HepG2 (cell line): ENCODE measurements at regions not wholly inside any gene's neighbourhood (a gene's known extent, or its start where the extent isn't known, plus 50 kb on each side); places are given as distances from the start of the nearest gene placed in this dataset.

ENCODE experiments used
- ATAC-seq: fragments of 200-7000 bp; cut with Tn5 transposase; 3 replicates; pipeline ENCODE4 v1.9.1; 2020; ENCODE audit warnings: mild to moderate bottlenecking, moderate library complexity
- BruUV-seq: library from RNA; stranded (reverse); fragments of 400-500 nt; replicated peaks from 2 replicates; lab custom pipeline; 2021; lab: Mats Ljungman, UMichigan
- CTCF ChIA-PET: fragments of 300-600 bp; formaldehyde crosslinking; extraction: SDS; loops from one replicate; lab custom pipeline; 2021; ENCODE audit warnings: low total read pairs, inconsistent platforms, low intra/inter-chr PET ratio; lab: Yijun Ruan, JAX
- POLR2A ChIA-PET: fragments of 350-600 bp; sonication (Branson Sonifier 250); formaldehyde crosslinking; loops from one replicate; lab custom pipeline; 2020; ENCODE audit warnings: antibody characterized with exemption, inconsistent platforms; lab: Yijun Ruan, JAX
- DNase-seq: peaks from one replicate; pipeline ENCODE4 v3.0.0-alpha.2; 2015; ENCODE audit warnings: low spot score
- FAIRE-seq: peaks from 3 replicates; lab custom pipeline; 2011; peaks lifted over from hg19 to GRCh38; lab: Jason Lieb, UNC
- H2AFZ ChIP-seq: one replicate; pipeline ENCODE4 v1.6.1; 2011; ENCODE audit warnings: low read length, inconsistent platforms
- H3K27ac ChIP-seq: fragments of 300-600 bp; 3 replicates; pipeline ENCODE4 v1.8.0; 2011; ENCODE audit warnings: mixed run types, mild to moderate bottlenecking, mixed read lengths, low read length, inconsistent platforms; ENCODE audit not compliant: insufficient read depth; ENCODE audit errors: extremely low read length
- H3K27me3 ChIP-seq, 2 experiments: fragments of 200-600 bp in 1 of 2; 2 replicates in 1 of 2; 3 replicates in 1 of 2; pipeline versions ENCODE4 v1.6.0 to v1.8.0; 2011; ENCODE audit warnings: low read length in 2 of 2, mild to moderate bottlenecking in 2 of 2, moderate library complexity in 2 of 2, inconsistent platforms in 1 of 2; ENCODE audit not compliant: insufficient read depth in 2 of 2, control insufficient read depth in 1 of 2
- H3K36me3 ChIP-seq, 2 experiments: fragments of 200-600 bp in 1 of 2; replicated peaks in 1 of 2; 2 replicates in 1 of 2; 3 replicates in 1 of 2; pipeline versions ENCODE4 v1.5.1 to v1.8.0; 2011; ENCODE audit warnings: low read length in 2 of 2, inconsistent platforms in 1 of 2; ENCODE audit not compliant: insufficient read depth in 2 of 2, control insufficient read depth in 1 of 2
- H3K4me1 ChIP-seq: 2 replicates; pipeline ENCODE4 v1.5.1; 2012; ENCODE audit warnings: low read length, inconsistent platforms; ENCODE audit not compliant: insufficient read depth
- H3K4me2 ChIP-seq: 2 replicates; pipeline ENCODE4 v1.6.0; 2011; ENCODE audit warnings: low read depth, low read length, inconsistent platforms
- H3K4me3 ChIP-seq, 3 experiments: fragments of 200-600 bp in 1 of 3; sonication (generic), shearing (Covaris generic) in 1 of 3; replicated peaks in 1 of 3; 2 replicates each; pipeline ENCODE4 v1.5.1; 2011 to 2016; ENCODE audit warnings: low read length in 3 of 3, inconsistent platforms in 2 of 3, low read depth in 2 of 3, mild to moderate bottlenecking in 2 of 3, control low read depth in 1 of 3, mixed read lengths in 1 of 3; ENCODE audit not compliant: insufficient read depth in 1 of 3
- H3K79me2 ChIP-seq: one replicate; pipeline ENCODE4 v1.6.1; 2011; ENCODE audit warnings: low read length, inconsistent platforms; ENCODE audit not compliant: insufficient read depth
- H3K9ac ChIP-seq: 2 replicates; pipeline ENCODE4 v1.6.0; 2011; ENCODE audit warnings: mild to moderate bottlenecking, low read depth, low read length, inconsistent platforms; ENCODE audit not compliant: insufficient read depth
- H3K9me3 ChIP-seq: 2 replicates; pipeline ENCODE4 v1.5.1; 2012; ENCODE audit warnings: mild to moderate bottlenecking, low read length
- H4K20me1 ChIP-seq: 2 replicates; pipeline ENCODE4 v1.6.0; 2011; ENCODE audit warnings: inconsistent platforms, mild to moderate bottlenecking, low read length, moderate library complexity; ENCODE audit not compliant: insufficient read depth
- FOXA1 ChIP-seq, 2 experiments: fragments of 450-650 bp in 1 of 2; sonication (generic) in 1 of 2; formaldehyde crosslinking in 1 of 2; IDR thresholded peaks; 2 replicates each; pipeline versions ENCODE4 v1.4.0 to v1.6.1; 2016 to 2020; ENCODE audit warnings: missing genetic modification reagents in 1 of 2
- HDAC1 ChIP-seq: sonication (generic); formaldehyde crosslinking; IDR thresholded peaks from 2 replicates; pipeline ENCODE4 v1.5.1; 2020; ENCODE audit warnings: mild to moderate bottlenecking, missing genetic modification reagents
- KIAA2018 ChIP-seq: sonication (generic); formaldehyde crosslinking; IDR thresholded peaks from 2 replicates; pipeline ENCODE4 v1.5.0; 2020; ENCODE audit warnings: mild to moderate bottlenecking, missing genetic modification reagents, borderline replicate concordance
- RBAK ChIP-seq: sonication (generic); formaldehyde crosslinking; IDR thresholded peaks from 2 replicates; pipeline ENCODE4 v1.5.1; 2020; ENCODE audit warnings: mild to moderate bottlenecking, missing genetic modification reagents
- REPIN1 ChIP-seq: sonication (generic); formaldehyde crosslinking; IDR thresholded peaks from 2 replicates; pipeline ENCODE4 v1.8.0; 2022; ENCODE audit warnings: missing genetic modification reagents, low read depth, mild to moderate bottlenecking, borderline replicate concordance
- RFXANK ChIP-seq: IDR thresholded peaks from 2 replicates; pipeline ENCODE4 v1.6.1; 2016
- SNAPC2 ChIP-seq: sonication (generic); formaldehyde crosslinking; IDR thresholded peaks from 2 replicates; pipeline ENCODE4 v1.8.1; 2022; ENCODE audit warnings: mild to moderate bottlenecking, missing genetic modification reagents
- ZBED4 ChIP-seq: sonication (generic); formaldehyde crosslinking; IDR thresholded peaks from 2 replicates; pipeline ENCODE4 v1.4.0; 2020; ENCODE audit warnings: missing genetic modification reagents, borderline replicate concordance
- ZNF121 ChIP-seq: sonication (generic); formaldehyde crosslinking; IDR thresholded peaks from 2 replicates; pipeline ENCODE4 v1.5.0; 2020; ENCODE audit warnings: mild to moderate bottlenecking, missing genetic modification reagents
- ZNF543 ChIP-seq: sonication (generic); formaldehyde crosslinking; IDR thresholded peaks from 2 replicates; pipeline ENCODE4 v1.4.0; 2020; ENCODE audit warnings: mild to moderate bottlenecking, missing genetic modification reagents
- ZNF550 ChIP-seq: sonication (generic); formaldehyde crosslinking; IDR thresholded peaks from 2 replicates; pipeline ENCODE4 v1.4.0; 2020; ENCODE audit warnings: mild to moderate bottlenecking, missing genetic modification reagents, borderline replicate concordance
- ZNF768 ChIP-seq: sonication (generic); formaldehyde crosslinking; IDR thresholded peaks from 2 replicates; pipeline ENCODE4 v1.4.0; 2020; ENCODE audit warnings: missing genetic modification reagents
- in situ Hi-C: cut with HindIII; loops from 2 replicates; pipeline ENCODE4 v1.10.0; 2017; ENCODE audit warnings: low pct_unique_long_range_greater_than_20kb; ENCODE audit not compliant: extremely low pct_ligation_motif_present
- intact Hi-C: fragments of 100-400 bp; cut with micrococcal nuclease; formaldehyde crosslinking; loops from one replicate; pipeline ENCODE4 v1.10.0; 2022; ENCODE audit not compliant: unreplicated experiment

GRCh38 chr13:55627221-55627620 lies 1513.5 kb upstream of the PRR20A start (continued):
- TF ChIP-seq KIAA2018 (CRISPR knock-in tag) (no peak), HDAC1 (CRISPR knock-in tag) (no peak), RFXANK (no peak), REPIN1 (CRISPR knock-in tag) (no peak), ZNF543 (no peak), ZNF121 (no peak)

GRCh38 chr13:55632402-55632801 lies 1508.3 kb upstream of the PRR20A start:
- no TSS peak for BruUV-seq
- intact Hi-C loops (no loop called here), in situ Hi-C loops (no loop called here)
- Histone ChIP-seq H3K4me1 (no peaks in the 10 kb centered on the region), H3K9ac (no peak overlapping the region), H4K20me1 (no peaks in the 10 kb centered on the region), H3K9me3 (peaks cover 75% of the 10 kb centered on the region), H2AFZ (no peak overlapping the region), H3K4me3 (no peak overlapping the region), H3K27ac (no peak overlapping the region), H3K4me2 (no peak overlapping the region), H3K36me3 (no peaks in the 10 kb centered on the region), H3K27me3 (no peaks in the 10 kb centered on the region), H3K79me2 (no peaks in the 10 kb centered on the region)
- TF ChIP-seq ZNF768 (no peak), FOXA1 (IDR thresholded peaks at IDR 0.05) (no peak), FOXA1 (CRISPR knock-in tag; IDR thresholded peaks at IDR 0.05) (no peak), RBAK (CRISPR knock-in tag) (no peak), ZBED4 (CRISPR knock-in tag) (no peak), ZNF550 (no peak), SNAPC2 (CRISPR knock-in tag) (no peak)
- no peak for ATAC-seq
- CTCF ChIA-PET, result no interaction called here
- DNase-seq, result no peak
- POLR2A ChIA-PET, result no interaction called here
- FAIRE-seq, result no peak
